Peyer's patch (tissue), 4 donors: ENCODE measurements at regions not wholly inside any gene's neighbourhood (a gene's known extent, or its start where the extent isn't known, plus 50 kb on each side); places are given as distances from the start of the nearest gene placed in this dataset.

ENCODE experiments used
- CTCF ChIP-seq, 6 experiments: fragments of 450-650 bp in 4 of 6; fragments of 200-600 bp in 2 of 6; sonication (generic) in 1 of 6; IDR thresholded peaks; one replicate each; pipeline ENCODE4 v1.5.1; 2017 to 2019; ENCODE audit warnings: antibody characterized with exemption in 6 of 6, mild to moderate bottlenecking in 3 of 6, moderate library complexity in 1 of 6
- POLR2A ChIP-seq, 2 donors: fragments of 450-650 bp; IDR thresholded peaks; one replicate each; pipeline ENCODE4 v1.5.1; 2017; ENCODE audit warnings: antibody characterized with exemption in 2 of 2, mild to moderate bottlenecking in 2 of 2, moderate library complexity in 2 of 2

GRCh38 chr4:35836596-35836995 lies 407.7 kb downstream of the ARAP2 start:
- no peak for TF ChIP-seq CTCF (IDR thresholded peaks at IDR 0.05)
- TF ChIP-seq POLR2A (IDR thresholded peaks at IDR 0.05), result no peak
